SH-SY5Y (cell line): ENCODE measurements at regions not wholly inside any gene's neighbourhood (a gene's known extent, or its start where the extent isn't known, plus 50 kb on each side); places are given as distances from the start of the nearest gene placed in this dataset.

Experiments used
- GATA2 ChIP-seq: IDR thresholded peaks from 2 replicates; pipeline ENCODE4 v1.6.1; 2011; ENCODE audit warnings: mild to moderate bottlenecking, low read depth, low read length
- GATA3 ChIP-seq: IDR thresholded peaks from 2 replicates; pipeline ENCODE4 v1.6.1; 2011; ENCODE audit warnings: low read depth, mild to moderate bottlenecking, low read length, moderate library complexity

GRCh38 chr6:139581485-139581865 lies 207.0 kb upstream of the CITED2 start:
- TF ChIP-seq GATA3 (no peak), GATA2 (no peak)
